Activated T-cell treated with anti-CD3 and anti-CD28 coated beads for 48 hours (primary cell): ENCODE measurements at regions not wholly inside any gene's neighbourhood (a gene's known extent, or its start where the extent isn't known, plus 50 kb on each side); places are given as distances from the start of the nearest gene placed in this dataset.
"Not testable (repeated sequence)": the region's sequence is repeated elsewhere in the genome, so short reads cannot be mapped to it uniquely, and the experiment has no call there.

Experiments
- DNase-seq: peaks from one replicate; pipeline ENCODE4 v3.0.0-alpha.2; 2020; ENCODE audit warnings: low read depth

DNA sequence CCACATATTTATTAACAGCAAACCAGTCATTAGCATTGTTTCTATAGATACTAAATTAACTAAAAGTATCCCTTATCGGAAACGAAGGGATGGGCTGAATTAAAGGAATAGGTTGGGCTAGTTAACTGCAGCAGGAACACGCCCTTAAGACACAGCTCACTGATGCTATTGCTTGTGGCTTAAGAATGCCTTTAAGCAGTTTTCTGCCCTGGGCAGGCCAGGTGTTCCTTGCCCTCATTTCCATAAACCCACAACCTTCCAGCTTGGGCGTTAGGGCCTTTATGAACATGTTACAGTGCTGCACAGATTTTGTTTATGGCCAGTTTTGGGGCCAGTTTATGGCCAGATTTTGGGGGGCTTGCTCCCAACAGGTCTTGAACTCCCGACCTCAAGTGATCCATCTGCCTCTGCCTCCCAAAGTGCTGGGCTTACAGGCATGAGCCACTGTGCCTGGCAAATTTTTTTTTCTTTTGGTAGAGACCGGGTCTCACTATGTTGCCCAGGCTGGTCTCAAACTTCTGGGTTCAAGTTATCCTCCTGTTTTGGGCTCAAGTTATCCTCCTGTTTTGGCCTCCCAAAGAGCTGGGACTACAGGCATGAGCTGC lies 90.1 kb upstream of the GRIN2A start:
- DNase-seq: not testable (repeated sequence)

DNA sequence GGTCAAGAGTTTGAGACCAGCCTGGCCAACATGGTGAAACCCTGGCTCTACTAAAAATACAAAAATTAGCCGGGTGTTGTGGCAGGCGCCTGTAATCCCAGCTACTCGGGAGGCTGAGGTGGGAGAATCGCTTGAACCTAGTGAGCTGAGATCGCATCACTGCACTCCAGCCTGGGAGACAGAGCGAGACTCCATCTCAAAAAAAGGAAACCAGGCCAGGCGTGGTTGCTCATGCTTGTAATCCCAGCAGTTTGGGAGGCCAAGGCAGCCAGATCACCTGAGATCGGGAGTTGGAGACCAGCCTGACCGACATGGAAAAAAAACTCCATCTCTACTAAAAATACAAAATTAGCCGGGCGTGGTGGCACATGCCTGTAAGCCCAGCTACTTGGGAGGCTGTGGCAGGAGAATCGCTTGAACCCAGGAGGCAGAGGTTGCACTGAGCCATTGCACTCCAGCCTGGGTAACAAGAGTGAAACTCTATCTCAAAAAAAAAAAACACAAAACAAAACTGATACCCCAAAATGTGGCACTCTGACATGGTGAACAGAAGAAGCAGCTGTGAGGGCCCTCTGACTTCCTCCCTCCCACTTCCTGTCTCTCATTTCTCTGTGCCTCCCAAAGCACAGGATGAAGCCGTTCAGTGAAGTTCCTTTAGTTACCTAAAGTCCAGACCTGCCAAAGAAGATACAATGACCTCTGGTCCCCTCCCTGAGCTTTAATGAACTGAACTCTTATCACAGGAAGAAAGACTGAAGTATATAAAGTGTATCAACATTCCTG lies 93.2 kb upstream of the GRIN2A start:
- DNase-seq: not testable (repeated sequence)

DNA sequence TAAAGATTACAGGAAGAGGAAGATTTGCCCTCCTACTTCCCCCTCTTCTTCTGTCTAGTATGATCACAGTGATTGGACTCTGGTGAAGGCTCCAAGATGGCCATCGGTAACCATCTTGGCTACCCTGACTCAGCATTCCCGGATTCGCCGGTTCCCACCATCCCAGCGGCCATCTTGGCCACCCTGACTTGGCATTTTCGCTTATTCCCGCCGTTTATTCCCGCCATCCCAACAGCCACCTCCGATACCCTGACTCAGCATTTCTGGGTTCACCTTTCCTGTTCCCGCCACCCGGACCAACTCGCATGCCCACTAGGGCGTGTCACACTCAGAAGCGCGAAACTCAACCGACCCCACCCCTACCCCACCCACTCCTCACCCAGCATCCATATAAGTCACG lies 95.4 kb upstream of the GRIN2A start:
- no peak for DNase-seq

DNA sequence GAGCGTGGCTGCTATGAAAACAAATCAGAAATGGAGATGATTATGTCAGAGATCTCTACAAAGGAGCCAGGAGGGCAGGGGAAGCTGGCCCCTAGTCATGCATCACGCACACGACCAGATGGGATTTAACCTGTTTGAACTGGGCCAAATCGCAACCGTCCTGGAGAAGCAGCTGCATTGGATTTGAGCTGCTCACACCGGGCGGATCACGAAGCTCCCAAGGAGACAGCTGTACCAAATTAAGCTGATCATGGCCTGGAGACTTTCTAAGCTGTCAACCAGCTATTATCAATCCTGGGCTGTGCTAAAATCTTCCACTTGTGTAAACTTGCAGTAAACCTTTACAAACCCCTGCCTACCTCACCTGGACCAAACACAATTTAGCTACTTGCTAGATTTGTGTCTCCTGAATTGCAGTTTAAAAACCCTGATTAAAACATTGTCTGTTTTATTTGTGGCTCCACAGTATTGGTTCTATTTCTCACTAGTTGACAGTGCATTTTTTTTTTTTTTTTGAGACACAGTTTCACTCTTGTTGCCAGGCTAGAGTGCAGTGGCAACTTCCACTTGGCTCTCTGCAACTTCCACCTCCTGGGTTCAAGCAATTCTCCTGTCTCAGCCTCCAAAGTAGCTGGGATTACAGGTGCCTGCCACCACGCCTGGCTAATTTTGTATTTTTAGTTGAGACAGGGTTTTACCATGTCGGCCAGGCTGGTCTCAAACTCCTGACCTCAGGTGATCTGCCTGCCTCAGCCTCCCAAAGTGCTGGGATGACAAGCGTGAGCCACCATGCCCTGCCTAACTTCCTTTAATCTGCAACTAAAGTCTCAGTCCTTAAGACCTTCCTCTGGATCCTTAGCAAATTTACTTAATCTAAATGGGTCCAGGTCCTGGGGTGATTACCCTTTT lies 98.3 kb upstream of the GRIN2A start:
- DNase-seq: no peak

DNA sequence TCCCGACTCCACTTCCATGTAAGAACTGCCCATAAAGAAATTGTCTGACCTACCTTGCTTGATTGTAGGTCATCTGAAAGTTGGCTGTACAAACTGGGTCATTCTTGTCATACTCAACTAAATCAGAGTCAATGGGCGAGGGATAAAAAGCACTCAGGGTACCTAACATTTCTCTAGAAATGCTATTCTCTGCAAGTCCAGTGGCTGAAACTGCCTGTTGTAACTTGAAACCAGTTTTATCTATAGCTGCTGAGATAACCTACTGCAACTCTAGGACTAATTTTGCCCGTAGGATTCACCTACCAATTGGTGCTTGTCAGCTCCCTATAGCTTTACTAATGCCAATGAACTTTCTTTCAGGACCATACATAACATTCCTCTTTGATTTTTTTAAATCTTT lies 100.1 kb upstream of the GRIN2A start:
- DNase-seq: no peak

DNA sequence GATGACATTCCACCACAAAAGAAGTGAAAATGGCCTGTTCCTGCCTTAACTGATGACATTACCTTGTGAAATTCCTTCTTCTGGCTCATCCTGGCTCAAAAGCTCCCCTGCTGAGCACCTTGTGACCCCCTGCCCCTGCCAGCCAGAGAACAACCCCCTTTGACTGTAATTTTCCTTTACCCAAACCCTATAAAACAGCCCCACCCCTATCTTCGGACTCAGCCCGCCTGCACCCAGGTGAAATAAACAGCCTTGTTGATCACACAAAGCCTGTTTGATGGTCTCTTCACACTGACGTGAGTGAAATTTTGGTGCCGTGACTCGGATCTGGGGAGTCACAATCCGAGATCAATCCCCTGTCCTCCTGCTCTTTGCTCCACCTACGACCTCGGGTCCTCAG lies 101.0 kb upstream of the GRIN2A start:
- DNase-seq: not testable (repeated sequence)

DNA sequence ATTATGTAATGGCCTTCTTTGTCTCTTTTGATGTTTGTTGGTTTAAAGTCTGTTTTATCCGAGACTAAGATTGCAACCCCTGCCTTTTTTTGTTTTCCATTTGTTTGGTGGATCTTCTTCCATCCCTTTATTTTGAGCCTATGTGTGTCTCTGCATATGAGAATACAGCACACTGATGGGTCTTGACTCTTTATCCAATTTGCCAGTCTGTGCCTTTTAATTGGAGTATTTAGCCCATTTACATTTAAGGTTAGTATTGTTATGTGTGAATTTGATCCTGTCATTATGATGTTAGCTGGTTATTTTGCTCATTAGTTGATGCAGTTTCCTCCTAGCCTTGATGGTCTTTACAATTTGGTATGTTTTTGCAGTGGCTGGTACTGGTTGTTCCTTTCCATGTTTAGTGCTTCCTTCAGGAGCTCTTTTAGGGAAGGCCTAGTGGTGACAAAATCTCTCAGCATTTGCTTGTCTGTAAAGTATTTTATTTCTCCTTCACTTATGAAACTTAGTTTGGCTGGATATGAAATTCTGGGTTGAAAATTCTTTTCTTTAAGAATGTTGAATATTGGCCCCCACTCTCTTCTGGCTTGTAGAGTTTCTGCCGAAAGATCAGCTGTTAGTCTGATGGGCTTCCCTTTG lies 95.3 kb upstream of the ATF7IP2 start:
- not testable (repeated sequence) for DNase-seq

DNA sequence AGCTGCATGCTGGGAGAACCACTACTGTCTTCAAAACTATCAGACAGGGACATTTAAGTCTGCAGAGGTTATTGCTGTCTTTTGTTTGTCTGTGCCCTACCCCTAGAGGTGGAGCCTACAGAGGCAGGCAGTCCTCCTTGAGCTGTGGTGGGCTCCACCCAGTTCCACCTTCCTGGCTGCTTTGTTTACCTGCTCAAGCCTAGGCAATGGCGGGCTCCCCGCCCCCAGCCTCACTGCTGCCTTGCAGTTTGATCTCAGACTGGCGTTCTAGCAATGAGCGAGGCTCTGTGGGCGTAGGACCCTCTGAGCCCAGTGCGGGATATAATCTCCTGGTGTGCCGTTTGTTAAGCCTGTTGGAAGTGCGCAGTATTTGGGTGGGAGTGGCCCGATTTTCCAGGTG lies 93.7 kb upstream of the ATF7IP2 start:
- DNase-seq: not testable (repeated sequence)

DNA sequence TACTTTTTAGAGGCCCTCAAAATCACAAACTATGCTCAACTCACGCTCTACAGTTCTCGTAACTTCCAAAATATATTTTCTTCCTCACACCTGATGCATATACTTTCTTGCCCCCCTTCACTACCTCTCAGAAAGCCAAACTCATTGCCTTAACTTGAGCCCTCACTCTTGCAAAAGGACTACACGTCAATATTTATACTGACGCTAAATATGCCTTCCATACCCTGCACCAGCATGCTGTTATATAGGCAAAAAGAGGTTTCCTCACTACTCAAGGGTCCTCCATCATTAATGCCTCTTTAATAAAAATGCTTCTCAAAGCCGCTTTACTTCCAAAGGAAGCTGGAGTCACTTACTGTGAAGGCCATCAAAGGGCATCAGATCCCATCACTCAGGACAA lies 92.9 kb upstream of the ATF7IP2 start:
- not testable (repeated sequence) for DNase-seq

DNA sequence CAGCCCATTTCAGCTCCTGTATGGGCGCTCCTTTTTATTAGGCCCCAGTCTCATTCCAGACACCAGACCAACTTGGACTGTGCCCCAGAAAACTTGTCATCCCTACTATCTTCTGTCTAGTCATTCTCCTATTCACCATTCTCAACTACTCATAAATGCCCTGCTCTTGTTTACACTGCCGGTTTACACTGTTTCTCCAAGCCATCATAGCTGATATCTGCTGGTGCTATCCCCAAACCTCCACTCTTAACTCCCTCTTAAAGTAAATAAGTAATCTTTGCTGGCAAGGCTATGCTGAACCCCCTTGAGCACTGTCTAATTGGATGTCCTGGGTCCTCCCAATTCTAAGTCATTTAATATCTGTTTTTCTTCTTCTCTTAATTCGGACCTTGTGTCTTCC lies 91.7 kb upstream of the ATF7IP2 start:
- DNase-seq: not testable (repeated sequence)

DNA sequence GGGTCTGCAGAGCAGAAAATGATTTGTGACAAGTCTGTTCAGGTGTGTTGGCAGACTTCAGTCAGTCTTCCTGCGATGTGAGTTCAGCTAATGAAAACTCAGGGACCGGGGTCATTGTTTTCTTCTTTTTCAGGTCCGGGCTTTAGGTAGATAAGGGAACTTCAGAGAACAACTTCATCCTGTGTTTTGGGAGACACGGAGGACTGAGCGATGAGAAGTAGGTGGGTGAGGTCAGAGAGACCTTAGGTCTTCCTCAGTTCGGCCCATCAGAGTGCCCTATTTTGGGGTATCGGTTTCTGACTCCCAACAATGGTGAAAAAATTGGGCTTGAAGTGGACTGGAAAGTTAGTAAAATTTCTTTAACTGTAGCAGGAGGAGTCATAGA lies 88.9 kb upstream of the ATF7IP2 start:
- DNase-seq: no peak

DNA sequence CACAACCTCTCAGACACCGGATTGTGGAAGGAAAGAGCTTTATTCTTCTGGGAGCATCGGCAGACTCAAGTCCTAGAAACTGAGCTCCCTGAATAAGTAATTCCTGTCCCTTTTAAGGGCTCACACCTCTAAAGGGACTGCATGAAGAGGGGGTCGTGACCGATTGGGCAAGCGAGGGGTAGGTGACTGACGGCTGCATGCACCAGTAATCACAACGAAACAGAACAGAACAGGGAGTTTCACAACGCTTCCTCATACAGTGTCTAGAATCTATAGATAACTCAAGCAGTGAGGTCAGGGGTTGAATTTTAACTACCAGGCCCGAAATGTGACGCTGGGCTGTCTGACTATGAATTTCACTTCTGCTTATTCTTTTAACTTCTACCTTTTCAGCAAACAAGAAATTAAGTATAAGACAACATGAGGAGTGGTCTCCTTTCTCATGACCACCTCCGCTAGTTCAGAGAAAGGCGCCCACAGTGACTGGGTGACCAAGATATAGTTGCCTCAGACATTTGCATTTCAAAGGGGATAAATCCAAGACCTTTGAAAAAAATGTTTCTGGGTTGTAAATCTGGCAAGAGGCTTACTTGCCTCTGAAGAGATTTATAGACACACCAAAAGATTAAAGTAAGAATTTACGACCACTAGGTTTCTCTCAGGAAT lies 88.4 kb upstream of the ATF7IP2 start:
- no peak for DNase-seq

DNA sequence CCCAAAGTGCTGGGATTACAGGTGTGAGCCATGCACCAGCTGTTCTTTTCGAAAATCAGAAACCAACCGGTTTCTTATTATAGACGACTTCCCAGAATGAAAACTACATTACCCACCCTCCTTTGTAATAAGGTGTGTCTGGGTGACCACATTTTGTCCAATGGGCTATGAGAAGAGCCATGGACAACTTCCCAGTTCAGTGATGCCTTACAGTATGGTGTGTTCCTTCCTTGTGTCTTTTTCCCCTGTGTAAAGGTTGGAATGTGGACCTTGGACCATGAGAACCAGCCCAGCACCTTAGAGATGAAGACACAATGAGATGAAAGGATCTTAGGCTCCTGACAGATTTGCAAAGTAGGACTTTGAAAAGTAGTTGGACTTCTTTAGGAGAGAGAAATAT lies 85.0 kb upstream of the ATF7IP2 start:
- no peak for DNase-seq

DNA sequence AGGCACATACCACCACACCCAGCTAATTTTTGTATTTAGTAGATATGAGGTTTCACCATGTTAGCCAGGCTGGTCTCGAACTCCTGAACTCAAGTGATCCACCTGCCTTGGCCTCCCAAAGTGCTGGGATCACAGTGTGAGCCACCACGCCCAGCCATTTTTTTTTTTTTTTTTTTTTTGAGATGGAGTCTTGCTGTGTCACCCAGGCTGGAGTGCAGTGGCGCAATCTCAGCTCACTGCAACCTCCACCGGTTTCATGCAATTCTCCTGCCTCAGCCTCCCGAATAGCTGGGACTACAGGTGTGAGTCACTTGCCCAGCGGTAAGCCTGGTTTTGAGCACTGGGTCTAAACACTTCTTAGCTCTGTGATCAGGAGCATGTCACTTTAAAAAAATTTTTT lies 84.3 kb upstream of the ATF7IP2 start:
- DNase-seq: not testable (repeated sequence)

DNA sequence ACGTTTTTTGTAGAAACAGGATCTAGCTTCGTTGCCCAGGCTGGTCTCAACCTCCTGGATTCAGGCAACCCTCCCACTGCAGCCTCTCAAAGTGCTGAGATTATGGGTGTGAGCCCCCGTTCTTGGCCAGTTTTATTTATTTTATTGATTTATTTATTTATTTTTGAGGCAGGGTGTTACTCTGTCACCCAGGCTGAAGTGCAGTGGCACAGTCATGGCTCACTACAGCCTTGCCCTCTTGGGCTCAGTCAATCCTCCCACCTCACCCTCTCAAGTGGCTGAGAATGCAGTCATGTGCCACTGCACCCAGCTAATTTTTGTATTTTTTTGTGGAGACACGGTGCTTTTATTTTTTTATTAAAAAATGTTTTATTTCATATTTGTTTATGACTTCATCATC lies 79.9 kb upstream of the ATF7IP2 start:
- no peak for DNase-seq

DNA sequence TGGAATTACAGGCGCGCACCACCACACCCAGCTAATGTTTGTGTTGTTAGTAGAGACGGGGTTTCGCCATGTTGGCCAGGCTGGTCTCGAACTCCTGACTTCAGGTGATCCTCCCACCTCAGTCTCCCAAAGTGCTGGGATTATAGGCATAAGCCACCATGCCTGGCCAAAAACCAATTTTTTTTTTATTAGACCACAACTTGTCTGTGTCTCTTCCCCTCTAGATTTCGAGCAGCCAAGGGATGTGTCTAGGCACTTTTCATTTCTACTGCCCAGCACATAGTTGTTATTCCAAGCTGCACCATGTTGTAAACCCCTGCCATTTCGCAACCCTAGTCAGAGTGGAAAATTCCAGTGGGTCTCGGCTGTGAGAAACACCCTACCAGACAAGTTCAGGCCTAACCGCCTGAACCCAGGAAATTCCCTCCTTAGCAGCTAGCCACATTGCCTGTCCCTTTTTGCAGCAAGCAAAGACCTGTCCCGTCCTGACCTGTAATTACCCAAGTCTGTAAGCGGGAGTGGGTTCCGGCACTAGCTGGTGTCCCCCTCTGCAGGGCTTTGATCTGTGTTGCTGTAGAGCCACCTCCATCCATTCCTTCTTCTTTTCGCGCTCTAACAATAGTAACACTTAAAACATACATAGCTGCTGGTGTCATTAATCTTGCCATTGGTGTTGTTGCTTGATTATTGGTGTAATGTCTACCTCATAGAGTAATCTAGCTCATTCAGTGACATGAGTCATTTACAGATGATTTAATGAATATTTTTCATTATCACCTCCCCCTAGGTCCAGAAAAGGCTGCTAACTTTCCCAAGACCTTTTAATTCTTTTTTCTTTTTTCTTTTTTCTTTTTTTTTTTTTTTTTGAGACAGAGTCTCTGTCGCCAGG lies 77.3 kb upstream of the ATF7IP2 start:
- no peak for DNase-seq

DNA sequence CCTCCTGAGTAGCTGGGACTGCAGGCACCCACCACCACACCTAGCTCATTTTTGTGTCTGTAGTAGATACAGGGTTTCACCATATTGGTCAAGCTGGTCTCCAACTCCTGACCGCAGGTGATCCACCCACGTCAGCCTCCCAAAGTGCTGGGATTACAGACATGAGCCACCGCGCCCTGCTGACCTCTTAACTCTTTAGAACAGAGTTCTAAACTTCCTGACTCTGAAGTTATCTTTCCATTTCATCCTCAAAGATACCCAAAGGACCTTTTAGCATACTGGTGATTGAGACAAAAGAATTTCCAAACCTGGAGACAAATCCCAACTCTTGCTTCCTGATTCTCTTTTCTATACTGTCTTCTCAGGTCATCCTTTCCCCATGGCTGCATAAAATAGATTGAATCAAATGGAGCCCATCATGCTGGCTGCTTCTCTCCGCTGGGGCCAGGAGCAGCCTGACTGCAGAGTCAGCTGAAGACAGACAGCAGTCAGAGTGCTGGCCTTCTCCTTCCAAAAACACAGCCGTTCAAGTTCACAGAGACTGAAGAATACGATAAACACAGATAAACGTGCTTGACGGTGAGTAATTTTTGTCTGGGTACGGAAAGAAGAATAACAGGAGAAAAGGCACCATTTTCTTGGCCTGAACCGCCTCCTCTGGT lies 76.5 kb upstream of the ATF7IP2 start:
- no peak for DNase-seq

DNA sequence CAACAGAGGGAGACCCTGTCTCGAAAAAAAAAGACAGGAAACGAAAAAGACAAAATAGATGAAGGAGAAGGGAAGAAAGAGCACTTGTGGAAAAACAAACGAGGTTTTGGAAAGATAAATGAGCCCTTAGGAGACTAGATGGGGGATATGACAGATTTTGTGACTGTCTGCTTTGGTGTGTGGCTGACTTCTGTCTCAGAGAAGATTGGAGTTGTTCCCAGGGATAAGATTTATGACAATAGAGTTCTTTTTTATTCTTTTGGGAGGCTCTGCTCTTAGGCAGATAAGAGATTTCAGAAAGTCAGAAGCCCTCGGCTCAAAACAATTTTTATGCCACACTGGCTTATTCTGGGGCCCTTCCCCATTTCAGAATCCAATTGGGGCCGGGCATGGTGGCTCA lies 73.9 kb upstream of the ATF7IP2 start:
- DNase-seq: no peak

DNA sequence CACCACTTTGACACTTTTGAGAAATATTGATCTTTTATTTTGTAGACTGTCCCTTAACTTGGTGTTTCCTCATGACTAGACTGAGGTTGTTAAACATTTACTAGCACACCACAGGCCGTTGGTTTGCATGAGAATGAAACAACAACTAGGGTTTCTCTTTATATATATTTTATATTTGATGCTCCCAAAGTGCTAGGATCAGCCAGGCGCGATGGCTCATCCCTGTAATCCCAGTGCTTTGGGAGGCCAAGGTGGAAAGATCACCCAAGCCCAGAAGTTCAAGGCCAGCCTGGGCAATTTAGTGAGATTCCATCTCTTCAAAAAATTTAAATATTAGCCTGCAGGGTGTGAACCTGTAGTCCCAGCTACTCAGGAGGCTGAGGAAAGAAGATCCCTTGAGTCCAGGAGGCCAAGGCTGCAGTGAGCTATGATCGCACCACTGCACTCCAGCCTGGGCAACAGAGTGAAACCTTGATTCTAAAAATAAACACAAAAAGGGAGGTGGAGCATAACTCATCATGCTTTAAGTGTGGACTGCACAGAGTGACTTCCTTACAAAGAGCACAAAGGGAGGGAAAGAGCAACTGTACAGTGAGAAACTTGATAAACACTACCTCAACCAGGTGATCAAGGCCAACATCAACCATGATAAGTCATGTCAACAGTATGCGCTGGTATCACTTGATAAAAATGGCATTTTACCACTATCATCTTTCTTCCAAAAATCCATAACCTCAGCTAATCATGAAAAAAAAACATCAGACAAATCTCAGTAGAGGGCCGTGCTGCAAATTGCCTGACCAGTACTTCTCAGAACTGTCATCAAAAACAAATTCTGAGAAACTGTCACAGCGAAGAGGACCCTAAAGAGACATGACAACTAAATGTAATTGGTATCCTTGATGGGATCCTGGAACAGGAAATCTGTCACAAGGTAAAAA lies 72.8 kb upstream of the ATF7IP2 start:
- DNase-seq: no peak
